Islet precursor cell (in vitro differentiated cells): ENCODE measurements at regions not wholly inside any gene's neighbourhood (a gene's known extent, or its start where the extent isn't known, plus 50 kb on each side); places are given as distances from the start of the nearest gene placed in this dataset.

Experiments
- DNase-seq: peaks from one replicate; pipeline ENCODE4 v3.0.0-alpha.2; 2018

GRCh38 chrX:64097891-64098290, 107.6 kb downstream of the AMER1 start:
- DNase-seq = no peak

DNA sequence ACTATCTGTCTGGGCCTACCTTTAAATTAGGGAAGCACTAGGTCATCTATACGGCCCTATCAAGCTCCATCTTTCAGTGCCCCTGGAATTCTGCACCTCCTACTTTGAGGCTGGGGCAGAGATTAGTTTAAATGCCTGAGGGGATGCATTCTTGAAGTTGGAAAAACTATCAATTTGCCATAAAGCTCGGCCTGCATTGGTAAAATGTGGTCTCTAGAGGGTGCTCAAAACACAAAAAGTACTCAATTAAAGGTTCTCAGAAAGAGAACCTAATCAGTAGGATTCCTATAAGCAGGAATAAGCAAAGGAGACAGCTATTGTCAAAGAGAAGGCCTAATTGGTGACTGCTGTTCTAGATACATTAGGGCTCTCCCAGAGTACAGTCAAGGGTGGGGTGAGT, 111.7 kb downstream of the AMER1 start:
- peak; percentile 54 for DNase-seq
